ENCODE measurements at regions not wholly inside any gene's neighbourhood (a gene's known extent, or its start where the extent isn't known, plus 50 kb on each side); places are given as distances from the start of the nearest gene placed in this dataset.
"Not testable (repeated sequence)": the region's sequence is repeated elsewhere in the genome, so short reads cannot be mapped to it uniquely, and the experiment has no call there.

- no peak for DNase-seq (ENCODE audit: low read depth)
- no peak overlapping the region for H3K4me3 ChIP-seq (ENCODE audit: low read depth, low read length)
- TF ChIP-seq, protein P1, sequence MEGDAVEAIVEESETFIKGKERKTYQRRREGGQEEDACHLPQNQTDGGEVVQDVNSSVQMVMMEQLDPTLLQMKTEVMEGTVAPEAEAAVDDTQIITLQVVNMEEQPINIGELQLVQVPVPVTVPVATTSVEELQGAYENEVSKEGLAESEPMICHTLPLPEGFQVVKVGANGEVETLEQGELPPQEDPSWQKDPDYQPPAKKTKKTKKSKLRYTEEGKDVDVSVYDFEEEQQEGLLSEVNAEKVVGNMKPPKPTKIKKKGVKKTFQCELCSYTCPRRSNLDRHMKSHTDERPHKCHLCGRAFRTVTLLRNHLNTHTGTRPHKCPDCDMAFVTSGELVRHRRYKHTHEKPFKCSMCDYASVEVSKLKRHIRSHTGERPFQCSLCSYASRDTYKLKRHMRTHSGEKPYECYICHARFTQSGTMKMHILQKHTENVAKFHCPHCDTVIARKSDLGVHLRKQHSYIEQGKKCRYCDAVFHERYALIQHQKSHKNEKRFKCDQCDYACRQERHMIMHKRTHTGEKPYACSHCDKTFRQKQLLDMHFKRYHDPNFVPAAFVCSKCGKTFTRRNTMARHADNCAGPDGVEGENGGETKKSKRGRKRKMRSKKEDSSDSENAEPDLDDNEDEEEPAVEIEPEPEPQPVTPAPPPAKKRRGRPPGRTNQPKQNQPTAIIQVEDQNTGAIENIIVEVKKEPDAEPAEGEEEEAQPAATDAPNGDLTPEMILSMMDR (conservative IDR thresholded peaks at IDR 0.05; ENCODE audit: low read depth, low read length): no peak
Measured at GRCh38 chr13:26864576-26864975, 104.0 kb upstream of the GPR12 start.

DNA sequence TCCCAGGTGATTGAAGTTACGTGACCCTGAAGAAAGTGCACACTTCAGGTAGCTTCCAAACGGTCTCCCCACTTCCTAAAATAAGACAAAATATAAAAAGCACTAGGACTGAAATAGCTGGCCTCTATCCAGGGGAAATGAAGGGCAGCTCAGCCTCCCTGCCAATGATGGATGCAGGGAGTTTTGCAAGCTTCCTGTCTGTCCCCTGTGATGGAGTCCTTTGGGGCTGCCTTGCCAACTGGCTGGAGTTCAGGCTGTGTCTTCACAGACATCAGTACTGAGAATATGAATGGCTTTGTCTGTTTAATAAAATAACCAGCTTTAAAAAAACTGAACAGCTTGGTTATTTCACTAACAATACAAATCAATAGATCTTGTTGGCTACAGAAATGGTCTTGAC lies 101.4 kb upstream of the GPR12 start:
- TF ChIP-seq, protein P1 (conservative IDR thresholded peaks at IDR 0.05; ENCODE audit: low read depth, low read length): no peak
- no peak for DNase-seq (ENCODE audit: low read depth)
- no peak overlapping the region for H3K4me3 ChIP-seq (ENCODE audit: low read depth, low read length)

DNA sequence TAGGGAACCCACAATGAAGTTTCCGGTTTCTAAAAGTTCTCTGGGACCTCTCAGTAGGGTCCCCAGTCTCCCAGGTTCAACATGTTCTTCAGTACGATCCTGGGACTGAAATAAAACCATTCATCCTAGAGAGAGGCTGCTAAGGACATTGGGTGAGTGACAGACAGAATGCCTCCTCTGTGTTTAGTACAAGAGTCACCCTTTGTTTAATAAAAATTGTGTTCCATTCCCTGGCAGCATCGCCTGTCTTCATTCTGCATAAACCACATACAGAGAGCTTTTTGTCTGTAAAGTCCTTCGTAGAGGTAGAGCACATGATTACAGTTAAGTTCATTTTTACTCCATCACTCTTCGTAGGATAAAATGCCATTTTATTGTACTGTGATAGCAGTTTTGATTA lies 95.3 kb upstream of the GPR12 start:
- no peak overlapping the region for H3K4me3 ChIP-seq (ENCODE audit: low read depth, low read length)
- TF ChIP-seq, protein P1 (conservative IDR thresholded peaks at IDR 0.05; ENCODE audit: low read depth, low read length): no peak
- no peak for DNase-seq (ENCODE audit: low read depth)

GRCh38 chr13:26855071-26855470 lies 94.5 kb upstream of the GPR12 start:
- TF ChIP-seq, protein P1 (conservative IDR thresholded peaks at IDR 0.05; ENCODE audit: low read depth, low read length): no peak
- no peak overlapping the region for H3K4me3 ChIP-seq (ENCODE audit: low read depth, low read length)
- DNase-seq (ENCODE audit: low read depth): no peak

GRCh38 chr13:26853323-26853722 lies 92.7 kb upstream of the GPR12 start:
- DNase-seq (ENCODE audit: low read depth): no peak
- no peak overlapping the region for H3K4me3 ChIP-seq (ENCODE audit: low read depth, low read length)
- TF ChIP-seq, protein P1 (conservative IDR thresholded peaks at IDR 0.05; ENCODE audit: low read depth, low read length): no peak

- H3K4me3 ChIP-seq (ENCODE audit: low read depth, low read length): no peak overlapping the region
- TF ChIP-seq, protein P1 (conservative IDR thresholded peaks at IDR 0.05; ENCODE audit: low read depth, low read length): no peak
- no peak for DNase-seq (ENCODE audit: low read depth)
Measured at GRCh38 chr13:26847281-26847680, 86.7 kb upstream of the GPR12 start.

DNA sequence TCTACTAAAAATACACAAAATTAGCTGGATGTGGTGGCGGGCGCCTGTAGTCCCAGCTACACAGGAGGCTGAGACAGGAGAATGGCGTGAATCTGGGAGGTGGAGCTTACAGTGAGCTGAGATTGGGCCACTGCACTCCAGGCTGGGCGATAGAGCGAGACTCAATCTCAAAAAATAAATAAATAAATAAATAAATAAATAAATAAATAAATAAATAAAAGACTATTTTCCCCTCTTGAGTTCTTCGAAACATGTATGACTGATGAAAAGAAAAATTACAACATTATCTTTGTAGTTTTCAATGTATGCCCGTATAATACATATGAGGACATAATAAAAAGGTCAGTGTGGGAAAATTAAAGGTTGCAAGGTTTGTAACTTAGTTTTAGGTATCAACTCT lies 84.5 kb upstream of the GPR12 start:
- not testable (repeated sequence) for DNase-seq (ENCODE audit: low read depth); H3K4me3 ChIP-seq (ENCODE audit: low read depth, low read length)

DNA sequence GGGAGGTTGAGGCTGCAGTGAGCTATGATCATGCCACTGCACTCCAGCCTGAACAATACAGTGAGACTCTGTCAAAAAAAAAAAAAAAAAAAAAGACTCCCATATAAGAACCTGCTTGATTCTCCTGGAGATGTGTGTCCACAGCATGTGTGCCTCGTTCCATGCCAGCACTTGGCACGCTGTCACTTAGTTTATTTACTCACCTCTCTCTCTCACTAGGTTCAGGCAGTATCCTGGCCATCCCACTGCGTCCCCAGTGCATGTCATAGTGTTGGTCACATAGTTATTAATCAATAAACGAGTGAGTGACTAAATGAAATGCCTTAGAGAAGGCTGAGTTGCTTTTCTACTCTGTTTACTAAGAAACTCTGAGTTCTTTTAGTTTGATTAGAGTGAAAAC lies 79.1 kb upstream of the GPR12 start:
- TF ChIP-seq, protein P1 (conservative IDR thresholded peaks at IDR 0.05; ENCODE audit: low read depth, low read length): no peak
- no peak overlapping the region for H3K4me3 ChIP-seq (ENCODE audit: low read depth, low read length)
- DNase-seq (ENCODE audit: low read depth): no peak

All from epithelial cell of proximal tubule (primary cell).